Panc1 (cell line): ENCODE measurements at regions not wholly inside any gene's neighbourhood (a gene's known extent, or its start where the extent isn't known, plus 50 kb on each side); places are given as distances from the start of the nearest gene placed in this dataset.

Experiments used
- ATAC-seq: fragments of 200-7000 bp; cut with Tn5 transposase; 2 replicates; pipeline ENCODE4 v1.9.1; 2020; ENCODE audit warnings: mild to moderate bottlenecking, moderate library complexity
- BruUV-seq: library from RNA; stranded (reverse); fragments of 400-500 nt; replicated peaks from 2 replicates; lab custom pipeline; 2021; lab: Mats Ljungman, UMichigan
- CTCF ChIA-PET: fragments of 300-600 bp; sonication (Branson Sonifier 250); formaldehyde crosslinking; loops from one replicate; lab custom pipeline; 2022; ENCODE audit warnings: antibody characterized with exemption; lab: Charles Lee
- POLR2A ChIA-PET: fragments of 300-600 bp; sonication (Branson Sonifier 250); formaldehyde crosslinking; loops from one replicate; lab custom pipeline; 2022; ENCODE audit warnings: antibody characterized with exemption; lab: Charles Lee
- DNase-seq: peaks from one replicate; pipeline ENCODE4 v3.0.0-alpha.2; 2010; ENCODE audit warnings: low read depth, low spot score
- H3K27ac ChIP-seq: 2 replicates; pipeline ENCODE4 v1.5.1; 2011; ENCODE audit warnings: mild to moderate bottlenecking, low read length, inconsistent platforms
- H3K27me3 ChIP-seq: fragments of 200-500 bp; sonication (Bioruptor generic); 2 replicates; pipeline ENCODE4 v1.6.0; 2014; ENCODE audit warnings: low read length, inconsistent platforms; ENCODE audit not compliant: control insufficient read depth, insufficient read depth
- H3K36me3 ChIP-seq: fragments of 200-500 bp; sonication (Bioruptor generic); 2 replicates; pipeline ENCODE4 v1.5.1; 2014; ENCODE audit warnings: inconsistent platforms, mild to moderate bottlenecking, low read length, moderate library complexity; ENCODE audit not compliant: control insufficient read depth, insufficient read depth
- H3K4me1 ChIP-seq: 2 replicates; pipeline ENCODE4 v1.5.1; 2011; ENCODE audit warnings: inconsistent platforms, mild to moderate bottlenecking, low read length, moderate library complexity; ENCODE audit not compliant: control insufficient read depth, insufficient read depth
- H3K4me3 ChIP-seq, 2 experiments: 2 replicates each; pipeline ENCODE4 v1.5.1; 2011 to 2012; ENCODE audit warnings: low read depth in 2 of 2, low read length in 2 of 2, mild to moderate bottlenecking in 2 of 2, inconsistent platforms in 1 of 2, moderate library complexity in 1 of 2
- H3K9me3 ChIP-seq: fragments of 200-500 bp; sonication (Bioruptor generic); 2 replicates; pipeline ENCODE4 v1.5.1; 2014; ENCODE audit warnings: low read depth, mild to moderate bottlenecking, inconsistent platforms, low read length, moderate library complexity; ENCODE audit not compliant: control insufficient read depth, insufficient read depth
- POLR2AphosphoS5 ChIP-seq: IDR thresholded peaks from 2 replicates; pipeline ENCODE4 v1.6.1; 2012; ENCODE audit warnings: mild to moderate bottlenecking, low read depth, low read length, moderate library complexity
- REST ChIP-seq, 2 experiments: IDR thresholded peaks; 2 replicates each; pipeline ENCODE4 v1.6.1; 2011 to 2012; ENCODE audit warnings: low read depth in 2 of 2, control low read depth in 1 of 2, low read length in 1 of 2, mild to moderate bottlenecking in 1 of 2, moderate library complexity in 1 of 2; ENCODE audit not compliant: insufficient read depth in 1 of 2
- TCF7L2 ChIP-seq: IDR thresholded peaks from 2 replicates; pipeline ENCODE4 v1.6.1; 2011; ENCODE audit warnings: mild to moderate bottlenecking, low read depth, low read length, inconsistent platforms
- in situ Hi-C: cut with HindIII; loops from 2 replicates; pipeline ENCODE4 v1.10.0; 2016; ENCODE audit warnings: low sequenced_read_pairs, low pct_unique_long_range_greater_than_20kb
- intact Hi-C: fragments of 100-400 bp; cut with micrococcal nuclease; formaldehyde crosslinking; loops from one replicate; pipeline ENCODE4 v1.10.0; 2022; ENCODE audit not compliant: unreplicated experiment
- TF ChIP-seq, protein P1 (sequence below): fragments of 450-650 bp; IDR thresholded peaks from 2 replicates; pipeline ENCODE4 v1.5.1; 2017; ENCODE audit warnings: mild to moderate bottlenecking

DNA sequence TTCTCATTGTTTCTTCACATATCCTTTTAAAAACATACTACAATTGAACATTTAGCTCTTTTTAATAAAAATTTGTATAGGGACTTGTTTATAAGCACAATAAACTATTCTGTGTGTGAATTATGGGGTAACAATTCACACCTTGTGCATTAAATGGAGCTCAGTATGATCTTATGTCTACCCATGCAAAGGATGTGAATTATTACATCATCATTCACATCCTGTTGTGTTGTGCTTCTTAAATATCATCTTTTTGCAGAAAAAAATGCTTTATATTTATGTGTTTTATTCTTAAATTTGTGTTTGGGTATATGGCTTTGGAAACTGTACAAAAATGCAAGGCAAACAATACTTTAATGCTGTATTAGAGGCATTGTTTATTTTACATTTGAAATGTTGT lies 96.7 kb upstream of the PABPC4L start:
- no peak for ATAC-seq
- no TSS peak for BruUV-seq
- in situ Hi-C loops (no loop called here), intact Hi-C loops (no loop called here)
- H3K27ac ChIP-seq: no peak overlapping the region
- no peaks in the 10 kb centered on the region for H3K27me3 ChIP-seq
- no peak for TF ChIP-seq POLR2AphosphoS5
- no peaks in the 10 kb centered on the region for H3K36me3 ChIP-seq
- ChIA-PET POLR2A (no interaction called here), CTCF (no interaction called here)
- no peaks in the 10 kb centered on the region for H3K9me3 ChIP-seq
- H3K4me1 ChIP-seq: no peaks in the 10 kb centered on the region
- no peak for DNase-seq
- no peak overlapping the region for H3K4me3 ChIP-seq

GRCh38 chr4:134297765-134298164 lies 96.2 kb upstream of the PABPC4L start:
- intact Hi-C loops: no loop called here
- Histone ChIP-seq H3K27me3 (no peaks in the 10 kb centered on the region), H3K4me1 (no peaks in the 10 kb centered on the region), H3K36me3 (no peaks in the 10 kb centered on the region), H3K27ac (no peak overlapping the region), H3K9me3 (no peaks in the 10 kb centered on the region), H3K4me3 (no peak overlapping the region)
- TF ChIP-seq, protein P1, sequence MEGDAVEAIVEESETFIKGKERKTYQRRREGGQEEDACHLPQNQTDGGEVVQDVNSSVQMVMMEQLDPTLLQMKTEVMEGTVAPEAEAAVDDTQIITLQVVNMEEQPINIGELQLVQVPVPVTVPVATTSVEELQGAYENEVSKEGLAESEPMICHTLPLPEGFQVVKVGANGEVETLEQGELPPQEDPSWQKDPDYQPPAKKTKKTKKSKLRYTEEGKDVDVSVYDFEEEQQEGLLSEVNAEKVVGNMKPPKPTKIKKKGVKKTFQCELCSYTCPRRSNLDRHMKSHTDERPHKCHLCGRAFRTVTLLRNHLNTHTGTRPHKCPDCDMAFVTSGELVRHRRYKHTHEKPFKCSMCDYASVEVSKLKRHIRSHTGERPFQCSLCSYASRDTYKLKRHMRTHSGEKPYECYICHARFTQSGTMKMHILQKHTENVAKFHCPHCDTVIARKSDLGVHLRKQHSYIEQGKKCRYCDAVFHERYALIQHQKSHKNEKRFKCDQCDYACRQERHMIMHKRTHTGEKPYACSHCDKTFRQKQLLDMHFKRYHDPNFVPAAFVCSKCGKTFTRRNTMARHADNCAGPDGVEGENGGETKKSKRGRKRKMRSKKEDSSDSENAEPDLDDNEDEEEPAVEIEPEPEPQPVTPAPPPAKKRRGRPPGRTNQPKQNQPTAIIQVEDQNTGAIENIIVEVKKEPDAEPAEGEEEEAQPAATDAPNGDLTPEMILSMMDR: no peak
- TF ChIP-seq POLR2AphosphoS5 (no peak), REST (IDR thresholded peaks at IDR 0.05; ENCODE audit: insufficient read depth in 1 of 2, low read depth in 2 of 2, low read length in 1 of 2) (no peak), TCF7L2 (no peak)
- in situ Hi-C loops: no loop called here
- DNase-seq: no peak
- CTCF ChIA-PET: no interaction called here
- no TSS peak for BruUV-seq
- POLR2A ChIA-PET: no interaction called here
- no peak for ATAC-seq

GRCh38 chr4:134282680-134283079 lies 81.1 kb upstream of the PABPC4L start:
- no TSS peak for BruUV-seq
- ATAC-seq: no peak
- CTCF ChIA-PET: no interaction called here

More at GRCh38 chr4:134282680-134283079, 81.1 kb upstream of the PABPC4L start:
- H3K4me1 ChIP-seq: no peaks in the 10 kb centered on the region
- no peak for TF ChIP-seq REST (IDR thresholded peaks at IDR 0.05; ENCODE audit: insufficient read depth in 1 of 2, low read depth in 2 of 2, low read length in 1 of 2)
- no peak overlapping the region for H3K27ac ChIP-seq
- no peaks in the 10 kb centered on the region for H3K9me3 ChIP-seq
- in situ Hi-C loops: no loop called here
- no peak overlapping the region for H3K4me3 ChIP-seq
- no peaks in the 10 kb centered on the region for H3K27me3 ChIP-seq
- H3K36me3 ChIP-seq: no peaks in the 10 kb centered on the region
- POLR2A ChIA-PET: no interaction called here
- intact Hi-C loops: no loop called here
- no peak for DNase-seq
